Right lobe of liver (tissue), 6 donors: ENCODE measurements at regions not wholly inside any gene's neighbourhood (a gene's known extent, or its start where the extent isn't known, plus 50 kb on each side); places are given as distances from the start of the nearest gene placed in this dataset.
A peak's percentile ranks its signal among the peaks of the same experiment; 100 is the strongest.

Source experiments
- ATAC-seq, 4 donors: fragments of 200-7000 bp; cut with Tn5 transposase; one replicate each; pipeline ENCODE4 v1.9.1; 2020; ENCODE audit warnings: mild to moderate bottlenecking in 4 of 4, moderate library complexity in 4 of 4
- DNase-seq, 3 donors: peaks; one replicate each; pipeline ENCODE4 v3.0.0-alpha.2; 2020
- H3K27ac ChIP-seq, 3 donors: fragments of 200-600 bp; one replicate each; pipeline ENCODE4 v1.8.0; 2022
- H3K27me3 ChIP-seq, 2 donors: fragments of 200-600 bp; one replicate each; pipeline ENCODE4 v1.8.0; 2022
- H3K36me3 ChIP-seq, 4 donors: fragments of 200-600 bp; sonication (generic) in 1 of 4; one replicate each; pipeline versions ENCODE4 v1.5.1 to v1.8.0; 2017 to 2022; ENCODE audit warnings: control low read depth in 1 of 4
- H3K4me1 ChIP-seq, 4 donors: fragments of 200-600 bp; sonication (generic) in 1 of 4; one replicate each; pipeline versions ENCODE4 v1.5.1 to v1.8.0; 2017 to 2022; ENCODE audit warnings: control low read depth in 1 of 4
- H3K4me3 ChIP-seq, 3 donors: fragments of 200-600 bp; one replicate each; pipeline ENCODE4 v1.8.0; 2022
- H3K9me3 ChIP-seq, 4 donors: fragments of 200-600 bp; sonication (generic) in 1 of 4; one replicate each; pipeline versions ENCODE4 v1.5.1 to v1.8.0; 2017 to 2022; ENCODE audit warnings: control low read depth in 1 of 4
- POLR2A ChIP-seq: fragments of 450-650 bp; IDR thresholded peaks from one replicate; pipeline ENCODE4 v1.6.1; 2017; ENCODE audit warnings: antibody characterized with exemption, mild to moderate bottlenecking
- WGBS: methylation state at CpG from one replicate; pipeline ENCODE4 v1.1.6; 2018; ENCODE audit warnings: low coverage, low lambda C conversion rate; ENCODE audit not compliant: insufficient coverage; ENCODE audit errors: missing lambda C conversion rate; 5-methylcytosine and 5-hydroxymethylcytosine counted together
- intact Hi-C, 2 donors: fragments of 100-400 bp; cut with DNase I; formaldehyde crosslinking; loops; one replicate each; pipeline versions ENCODE4 v1.11.2 to v1.14.1; 2022
- TF ChIP-seq, protein P1 (sequence below), 4 donors: fragments of 200-600 bp in 3 of 4; fragments of 450-650 bp in 1 of 4; IDR thresholded peaks; one replicate each; pipeline versions ENCODE4 v1.5.1 to v1.8.0; 2016 to 2022; ENCODE audit warnings: antibody characterized with exemption in 4 of 4, mild to moderate bottlenecking in 2 of 4
- donor health status: DM: no; HTN: yes; CAD: no.
- donor health status: DM: no; HTN: no; CAD: no.
- donor health status: DM: no; HTN: no; CAD: no.
- donor health status: DM: no; HTN: yes; CAD: no.
- donor health status: DM: no; HTN: yes; CAD: no.

DNA sequence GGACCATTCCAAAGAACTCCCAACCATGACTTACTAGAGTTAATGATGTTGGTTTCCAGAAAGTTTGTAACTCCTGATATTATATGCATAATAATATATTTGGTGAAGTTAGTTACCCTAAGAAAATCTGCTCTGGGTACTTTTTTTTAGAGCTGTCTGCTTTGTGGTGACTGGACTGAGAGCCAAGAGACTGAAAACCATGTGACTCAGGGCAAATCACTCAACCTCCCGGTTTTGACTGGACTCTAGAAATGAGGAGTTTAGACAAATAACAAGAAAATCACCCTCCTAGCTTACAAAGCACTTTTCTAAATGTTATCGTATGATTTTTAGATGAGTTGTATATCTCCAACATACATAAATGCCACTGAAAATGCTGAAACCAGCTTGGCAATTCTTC, 138.3 kb upstream of the RND3 start:
- Histone ChIP-seq H3K27ac (no peak overlapping the region), H3K4me1 (peaks cover 0 to 4% (median 2%) of the 10 kb centered on the region in 4 donors), H3K4me3 (no peak overlapping the region), H3K36me3 (no peaks in the 10 kb centered on the region), H3K9me3 (no peaks in the 10 kb centered on the region), H3K27me3 (no peaks in the 10 kb centered on the region)
- 68% methylated on average over 2 of the region's 2 CpGs for WGBS
- DNase-seq (no peak), ATAC-seq (no peak)
- intact Hi-C loops = no loop called here
- no peak for TF ChIP-seq POLR2A
- TF ChIP-seq, protein P1, sequence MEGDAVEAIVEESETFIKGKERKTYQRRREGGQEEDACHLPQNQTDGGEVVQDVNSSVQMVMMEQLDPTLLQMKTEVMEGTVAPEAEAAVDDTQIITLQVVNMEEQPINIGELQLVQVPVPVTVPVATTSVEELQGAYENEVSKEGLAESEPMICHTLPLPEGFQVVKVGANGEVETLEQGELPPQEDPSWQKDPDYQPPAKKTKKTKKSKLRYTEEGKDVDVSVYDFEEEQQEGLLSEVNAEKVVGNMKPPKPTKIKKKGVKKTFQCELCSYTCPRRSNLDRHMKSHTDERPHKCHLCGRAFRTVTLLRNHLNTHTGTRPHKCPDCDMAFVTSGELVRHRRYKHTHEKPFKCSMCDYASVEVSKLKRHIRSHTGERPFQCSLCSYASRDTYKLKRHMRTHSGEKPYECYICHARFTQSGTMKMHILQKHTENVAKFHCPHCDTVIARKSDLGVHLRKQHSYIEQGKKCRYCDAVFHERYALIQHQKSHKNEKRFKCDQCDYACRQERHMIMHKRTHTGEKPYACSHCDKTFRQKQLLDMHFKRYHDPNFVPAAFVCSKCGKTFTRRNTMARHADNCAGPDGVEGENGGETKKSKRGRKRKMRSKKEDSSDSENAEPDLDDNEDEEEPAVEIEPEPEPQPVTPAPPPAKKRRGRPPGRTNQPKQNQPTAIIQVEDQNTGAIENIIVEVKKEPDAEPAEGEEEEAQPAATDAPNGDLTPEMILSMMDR (IDR thresholded peaks at IDR 0.05) = no peak

GRCh38 chr2:150625303-150625702, 137.8 kb upstream of the RND3 start:
- Histone ChIP-seq H3K4me1 (peaks cover 0 to 3% (median under 1%) of the 10 kb centered on the region in 4 donors), H3K4me3 (no peak overlapping the region), H3K27me3 (no peaks in the 10 kb centered on the region), H3K27ac (no peak overlapping the region), H3K9me3 (no peaks in the 10 kb centered on the region), H3K36me3 (no peaks in the 10 kb centered on the region)
- TF ChIP-seq POLR2A = no peak
- TF ChIP-seq, protein P1 (IDR thresholded peaks at IDR 0.05) = no peak
- ATAC-seq (peak in 1 of 4 donors; percentile 32), DNase-seq (no peak)
- intact Hi-C loops = no loop called here

- Histone ChIP-seq H3K4me1 (peaks cover 0 to 3% (median 0%) of the 10 kb centered on the region in 4 donors), H3K4me3 (no peak overlapping the region), H3K36me3 (no peaks in the 10 kb centered on the region), H3K27me3 (no peaks in the 10 kb centered on the region), H3K9me3 (no peaks in the 10 kb centered on the region), H3K27ac (no peak overlapping the region)
- ATAC-seq (peak in 2 of 4 donors; percentile 11 to 40), DNase-seq (no peak)
- no peak for TF ChIP-seq POLR2A
- TF ChIP-seq, protein P1 (IDR thresholded peaks at IDR 0.05) = no peak
- intact Hi-C loops = no loop called here
- 42% methylated on average over 5 of the region's 5 CpGs for WGBS
Observed at GRCh38 chr2:150624001-150624401, 136.5 kb upstream of the RND3 start.

- Histone ChIP-seq H3K27ac (no peak overlapping the region), H3K36me3 (no peaks in the 10 kb centered on the region), H3K9me3 (no peaks in the 10 kb centered on the region), H3K4me1 (peaks cover 0 to 3% (median 0%) of the 10 kb centered on the region in 4 donors), H3K27me3 (no peaks in the 10 kb centered on the region), H3K4me3 (no peak overlapping the region)
- WGBS = 85% methylated on average over 4 of the region's 4 CpGs
- ATAC-seq (peak in 1 of 4 donors; percentile 34), DNase-seq (no peak)
- intact Hi-C loops = no loop called here
- no peak for TF ChIP-seq POLR2A
- TF ChIP-seq, protein P1 (IDR thresholded peaks at IDR 0.05) = no peak
Observed at GRCh38 chr2:150621526-150622213, 134.2 kb upstream of the RND3 start.
